ENCODE measurements at regions not wholly inside any gene's neighbourhood (a gene's known extent, or its start where the extent isn't known, plus 50 kb on each side); places are given as distances from the start of the nearest gene placed in this dataset.

DNA sequence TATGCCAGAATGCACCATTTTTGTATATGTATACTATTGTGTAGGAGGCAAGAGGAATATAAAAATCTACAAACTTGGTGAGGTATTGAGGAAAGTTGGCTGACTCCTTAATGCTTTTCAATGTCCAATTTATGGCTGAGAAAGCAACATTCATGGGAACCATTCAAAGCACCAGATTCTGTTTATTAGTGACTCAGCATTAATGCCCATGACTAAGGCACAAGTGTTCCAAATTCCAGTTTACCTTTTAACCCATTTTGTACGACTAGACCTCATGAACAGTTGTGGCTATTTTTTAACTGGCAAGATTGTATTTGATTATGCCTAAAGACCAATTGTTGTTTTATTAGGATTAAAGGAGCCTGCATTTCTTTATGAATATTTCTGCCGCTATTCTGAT lies 375.4 kb upstream of the ATP2B1 start:
- no peaks in the 10 kb centered on the region for H3K36me3 ChIP-seq (ENCODE audit: insufficient read depth in 1 of 2, low read depth in 1 of 2)
- no peak overlapping the region for H3K4me3 ChIP-seq
- TF ChIP-seq, protein P1, sequence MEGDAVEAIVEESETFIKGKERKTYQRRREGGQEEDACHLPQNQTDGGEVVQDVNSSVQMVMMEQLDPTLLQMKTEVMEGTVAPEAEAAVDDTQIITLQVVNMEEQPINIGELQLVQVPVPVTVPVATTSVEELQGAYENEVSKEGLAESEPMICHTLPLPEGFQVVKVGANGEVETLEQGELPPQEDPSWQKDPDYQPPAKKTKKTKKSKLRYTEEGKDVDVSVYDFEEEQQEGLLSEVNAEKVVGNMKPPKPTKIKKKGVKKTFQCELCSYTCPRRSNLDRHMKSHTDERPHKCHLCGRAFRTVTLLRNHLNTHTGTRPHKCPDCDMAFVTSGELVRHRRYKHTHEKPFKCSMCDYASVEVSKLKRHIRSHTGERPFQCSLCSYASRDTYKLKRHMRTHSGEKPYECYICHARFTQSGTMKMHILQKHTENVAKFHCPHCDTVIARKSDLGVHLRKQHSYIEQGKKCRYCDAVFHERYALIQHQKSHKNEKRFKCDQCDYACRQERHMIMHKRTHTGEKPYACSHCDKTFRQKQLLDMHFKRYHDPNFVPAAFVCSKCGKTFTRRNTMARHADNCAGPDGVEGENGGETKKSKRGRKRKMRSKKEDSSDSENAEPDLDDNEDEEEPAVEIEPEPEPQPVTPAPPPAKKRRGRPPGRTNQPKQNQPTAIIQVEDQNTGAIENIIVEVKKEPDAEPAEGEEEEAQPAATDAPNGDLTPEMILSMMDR (IDR thresholded peaks at IDR 0.05) = no peak
- ATAC-seq (no peak), DNase-seq (no peak)
- H3K9me3 ChIP-seq = no peaks in the 10 kb centered on the region
- intact Hi-C loops (cut with DNase I) = no loop called here
- WGBS, 3 donors = 76 to 93% (median 79%) methylated on average over 2 of the region's 2 CpGs
- no peak overlapping the region for H3K27ac ChIP-seq
- no peaks in the 10 kb centered on the region for H3K4me1 ChIP-seq
- H3K27me3 ChIP-seq (ENCODE audit: insufficient read depth in 3 of 3, low read length in 2 of 3) = no peaks in the 10 kb centered on the region

DNA sequence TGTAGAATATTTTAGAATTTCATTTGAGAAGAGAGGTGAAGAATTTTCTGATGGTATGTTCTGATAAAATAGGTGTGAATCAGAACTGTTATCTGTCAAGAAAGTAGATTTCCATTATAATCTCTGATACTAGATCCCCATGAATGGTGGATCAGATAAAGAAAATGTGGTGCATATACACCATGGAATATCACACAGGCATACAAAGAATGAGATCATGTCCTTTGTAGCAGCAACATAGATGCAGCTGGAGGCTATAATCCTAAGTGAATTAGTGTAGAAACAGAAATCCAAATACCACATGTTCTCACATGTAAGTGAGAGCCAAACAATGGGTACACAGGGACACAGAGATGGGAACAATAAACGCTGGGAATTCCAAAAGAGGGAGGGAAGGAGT lies 372.0 kb upstream of the ATP2B1 start:
- H3K9me3 ChIP-seq = no peaks in the 10 kb centered on the region
- no peaks in the 10 kb centered on the region for H3K27me3 ChIP-seq (ENCODE audit: insufficient read depth in 3 of 3, low read length in 2 of 3)
- DNase-seq (no peak), ATAC-seq (no peak)
- no peak overlapping the region for H3K27ac ChIP-seq
- WGBS, 3 donors = 46 to 50% (median 48%) methylated on average over 1 of the region's 1 CpG
- TF ChIP-seq, protein P1 (IDR thresholded peaks at IDR 0.05) = no peak
- no peak overlapping the region for H3K4me3 ChIP-seq
- H3K36me3 ChIP-seq (ENCODE audit: insufficient read depth in 1 of 2, low read depth in 1 of 2) = no peaks in the 10 kb centered on the region
- intact Hi-C loops (cut with DNase I) = no loop called here
- H3K4me1 ChIP-seq = no peaks in the 10 kb centered on the region

DNA sequence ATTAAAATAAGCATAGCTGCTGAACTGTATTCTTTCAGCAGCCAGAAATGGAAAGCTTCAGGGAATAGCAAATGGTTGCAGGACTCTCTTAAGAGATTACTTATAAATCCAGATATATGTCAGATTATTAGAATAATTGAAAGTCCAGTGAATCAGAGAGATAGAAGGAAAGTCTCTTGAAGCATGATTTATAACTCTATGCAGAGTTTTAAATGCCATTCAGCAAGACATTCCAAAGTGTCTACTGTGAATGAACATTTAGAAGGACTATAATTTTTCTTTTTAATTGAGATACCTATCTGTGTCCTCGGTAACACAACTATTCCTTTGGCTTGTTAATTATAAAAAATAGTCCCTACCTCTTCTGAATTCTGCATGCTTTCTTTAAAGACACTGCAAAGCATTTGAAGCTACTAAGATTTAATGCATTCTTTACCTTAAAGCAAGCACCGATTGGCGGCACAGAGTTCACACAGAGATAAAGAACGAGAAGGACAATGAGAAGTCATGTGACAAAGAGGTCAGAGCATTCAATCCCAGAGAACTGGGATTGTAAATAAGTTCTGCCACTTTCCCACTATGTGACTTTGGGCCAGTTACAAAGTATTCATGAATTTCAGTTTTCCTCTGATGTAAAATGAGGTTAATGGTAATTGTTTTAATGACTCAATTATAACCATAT lies 371.0 kb upstream of the ATP2B1 start:
- H3K27me3 ChIP-seq (ENCODE audit: insufficient read depth in 3 of 3, low read length in 2 of 3) = no peaks in the 10 kb centered on the region
- no peak for ATAC-seq
- no peak overlapping the region for H3K4me3 ChIP-seq
- TF ChIP-seq, protein P1 (IDR thresholded peaks at IDR 0.05) = no peak
- no peaks in the 10 kb centered on the region for H3K9me3 ChIP-seq
- H3K27ac ChIP-seq = no peak overlapping the region
- WGBS, 3 donors = 66 to 93% (median 89%) methylated on average over 4 of the region's 4 CpGs
- no peaks in the 10 kb centered on the region for H3K36me3 ChIP-seq (ENCODE audit: insufficient read depth in 1 of 2, low read depth in 1 of 2)
- intact Hi-C loops (cut with DNase I) = no loop called here
- DNase-seq = no peak
- H3K4me1 ChIP-seq = no peaks in the 10 kb centered on the region

DNA sequence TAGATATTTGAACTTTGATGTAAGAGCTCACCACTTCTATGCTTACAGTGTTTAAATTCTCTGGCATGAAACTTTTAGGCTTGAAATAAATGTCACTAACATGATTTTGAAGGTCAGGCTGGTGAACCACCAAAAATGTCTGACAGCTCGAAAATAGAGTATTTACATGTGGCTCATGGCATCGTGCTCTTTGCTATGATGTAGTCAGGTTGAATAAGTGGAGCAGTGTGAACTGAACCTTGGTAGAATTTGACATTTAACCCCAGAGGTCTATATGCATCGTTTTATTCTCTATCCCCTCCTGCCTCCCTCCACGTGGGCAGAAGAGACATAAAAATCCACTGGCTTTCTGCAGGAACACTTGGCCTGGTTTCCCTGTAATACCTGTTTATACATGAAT lies 369.7 kb upstream of the ATP2B1 start:
- Histone ChIP-seq H3K27ac (no peak overlapping the region), H3K4me3 (no peak overlapping the region), H3K36me3 (ENCODE audit: insufficient read depth in 1 of 2, low read depth in 1 of 2) (no peaks in the 10 kb centered on the region), H3K9me3 (no peaks in the 10 kb centered on the region), H3K4me1 (no peaks in the 10 kb centered on the region), H3K27me3 (ENCODE audit: insufficient read depth in 3 of 3, low read length in 2 of 3) (no peaks in the 10 kb centered on the region)
- TF ChIP-seq, protein P1 (IDR thresholded peaks at IDR 0.05) = no peak
- intact Hi-C loops (cut with DNase I) = no loop called here
- DNase-seq (no peak), ATAC-seq (no peak)
- 79 to 82% (median 80%) methylated on average over 4 of the region's 4 CpGs for WGBS, 3 donors

DNA sequence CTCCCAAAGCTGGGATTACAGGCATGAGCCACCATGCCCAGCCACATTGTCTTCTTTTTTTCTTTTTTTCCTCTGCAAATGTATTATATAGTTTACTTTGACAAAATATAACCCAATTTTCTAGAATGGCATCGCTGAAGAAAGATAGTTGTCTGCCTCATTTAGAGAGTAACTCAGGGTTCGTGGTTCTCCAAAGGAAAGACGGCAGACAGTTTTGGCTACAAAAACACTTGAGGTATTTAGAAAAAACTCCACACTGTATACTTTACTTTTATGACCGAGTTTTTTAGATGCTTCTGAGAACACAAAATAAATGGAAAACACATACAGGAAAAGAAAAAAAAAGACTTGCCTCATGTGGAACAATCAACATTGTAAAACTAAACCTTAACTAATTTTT lies 369.1 kb upstream of the ATP2B1 start:
- 84 to 86% (median 85%) methylated on average over 4 of the region's 4 CpGs for WGBS, 3 donors
- no peaks in the 10 kb centered on the region for H3K27me3 ChIP-seq (ENCODE audit: insufficient read depth in 3 of 3, low read length in 2 of 3)
- intact Hi-C loops (cut with DNase I) = no loop called here
- TF ChIP-seq, protein P1 (IDR thresholded peaks at IDR 0.05) = no peak
- no peaks in the 10 kb centered on the region for H3K9me3 ChIP-seq
- no peak for DNase-seq
- H3K36me3 ChIP-seq (ENCODE audit: insufficient read depth in 1 of 2, low read depth in 1 of 2) = no peaks in the 10 kb centered on the region
- no peak for ATAC-seq
- no peaks in the 10 kb centered on the region for H3K4me1 ChIP-seq
- H3K4me3 ChIP-seq = no peak overlapping the region
- H3K27ac ChIP-seq = no peak overlapping the region

Data from psoas muscle (tissue), 7 donors.